ENCODE measurements at regions not wholly inside any gene's neighbourhood (a gene's known extent, or its start where the extent isn't known, plus 50 kb on each side); places are given as distances from the start of the nearest gene placed in this dataset.

DNA sequence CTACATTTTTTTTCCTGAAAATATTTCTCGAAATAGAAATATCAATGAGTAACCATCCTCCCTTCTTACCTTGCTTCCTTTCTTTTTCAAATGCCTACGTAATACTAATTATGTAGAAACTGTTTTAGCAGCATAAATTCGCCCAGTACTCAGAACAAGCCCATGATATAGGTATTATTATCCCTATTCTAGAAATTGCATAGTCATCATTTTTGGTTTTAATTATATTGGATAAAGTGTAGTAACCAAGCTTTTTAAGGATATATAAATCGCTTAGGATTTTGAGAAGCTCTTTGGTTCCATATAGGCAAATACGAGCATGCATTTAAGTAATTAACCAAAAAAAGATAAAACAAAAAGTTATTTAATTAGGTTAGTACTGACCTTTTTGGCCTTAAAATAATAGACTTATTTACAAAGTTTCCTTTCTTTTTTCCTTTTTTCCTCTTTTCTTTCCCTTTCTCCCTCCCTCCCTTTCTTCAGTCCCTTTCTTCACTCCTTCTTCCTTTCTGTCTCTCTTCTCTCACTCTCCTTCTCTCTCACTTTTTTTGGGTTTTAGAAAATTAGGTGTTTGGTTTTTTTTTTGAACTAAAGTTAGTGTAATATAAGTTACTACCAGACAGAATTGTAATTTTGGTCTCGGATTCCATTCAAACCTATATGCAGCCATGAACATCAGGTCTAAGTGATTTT is 457.7 kb downstream of the RFPL4B start:
- Mint-ChIP-seq H3K27ac (no peak overlapping the region), H3K4me3 (no peak overlapping the region), H3K9me3 (peaks cover 0 to 4% (median 0%) of the 10 kb centered on the region in 3 donors), H3K36me3 (no peaks in the 10 kb centered on the region), H3K27me3 (no peaks in the 10 kb centered on the region), H3K4me1 (no peaks in the 10 kb centered on the region)
- CTCF ChIA-PET: no interaction called here
- no peak for DNase-seq
- H3K4me3 ChIP-seq (ENCODE audit: control insufficient read depth in 1 of 2, extremely low read depth in 1 of 2, low read length in 1 of 2): no peak overlapping the region
- H3K9me3 ChIP-seq: no peaks in the 10 kb centered on the region
- H3K36me3 ChIP-seq (ENCODE audit: control insufficient read depth in 2 of 2, extremely low read depth in 1 of 2, insufficient read depth in 1 of 2, low read length in 1 of 2): no peaks in the 10 kb centered on the region
- POLR2A ChIA-PET: no interaction called here
- no peaks in the 10 kb centered on the region for H3K4me1 ChIP-seq (ENCODE audit: control insufficient read depth in 1 of 2, extremely low read depth in 1 of 2, insufficient read depth in 2 of 2, low read length in 2 of 2)
- no CpG with 5 or more reads among the region's 6 CpGs for WGBS (ENCODE audit: insufficient coverage)
- ATAC-seq (replicated peaks in 1 of 4): no peak
- no peak overlapping the region for H3K27ac ChIP-seq (ENCODE audit: low read length)
- H3K27me3 ChIP-seq (replicated peaks in 1 of 2; ENCODE audit: control insufficient read depth in 2 of 2, extremely low read depth in 1 of 2, insufficient read depth in 2 of 2, low read length in 1 of 2): no peaks in the 10 kb centered on the region

GRCh38 chr6:112806163-112806865 is 459.2 kb downstream of the RFPL4B start:
- Histone ChIP-seq H3K27me3 (replicated peaks in 1 of 2; ENCODE audit: control insufficient read depth in 2 of 2, extremely low read depth in 1 of 2, insufficient read depth in 2 of 2, low read length in 1 of 2) (no peaks in the 10 kb centered on the region), H3K36me3 (ENCODE audit: control insufficient read depth in 2 of 2, extremely low read depth in 1 of 2, insufficient read depth in 1 of 2, low read length in 1 of 2) (no peaks in the 10 kb centered on the region), H3K9me3 (no peaks in the 10 kb centered on the region), H3K4me1 (ENCODE audit: control insufficient read depth in 1 of 2, extremely low read depth in 1 of 2, insufficient read depth in 2 of 2, low read length in 2 of 2) (no peaks in the 10 kb centered on the region), H3K27ac (ENCODE audit: low read length) (no peak overlapping the region), H3K4me3 (ENCODE audit: control insufficient read depth in 1 of 2, extremely low read depth in 1 of 2, low read length in 1 of 2) (no peak overlapping the region)
- ChIA-PET CTCF (no interaction called here), POLR2A (no interaction called here)
- no CpG with 5 or more reads among the region's 4 CpGs for WGBS (ENCODE audit: insufficient coverage)
- no peak overlapping the region for H3K4me3 Mint-ChIP-seq
- H3K27ac Mint-ChIP-seq: no peak overlapping the region
- peaks cover 0 to 7% (median 2%) of the 10 kb centered on the region in 3 donors for H3K9me3 Mint-ChIP-seq
- no peaks in the 10 kb centered on the region for H3K27me3 Mint-ChIP-seq
- no peaks in the 10 kb centered on the region for H3K36me3 Mint-ChIP-seq
- no peak for DNase-seq
- H3K4me1 Mint-ChIP-seq: no peaks in the 10 kb centered on the region
- no peak for ATAC-seq (replicated peaks in 1 of 4)

DNA sequence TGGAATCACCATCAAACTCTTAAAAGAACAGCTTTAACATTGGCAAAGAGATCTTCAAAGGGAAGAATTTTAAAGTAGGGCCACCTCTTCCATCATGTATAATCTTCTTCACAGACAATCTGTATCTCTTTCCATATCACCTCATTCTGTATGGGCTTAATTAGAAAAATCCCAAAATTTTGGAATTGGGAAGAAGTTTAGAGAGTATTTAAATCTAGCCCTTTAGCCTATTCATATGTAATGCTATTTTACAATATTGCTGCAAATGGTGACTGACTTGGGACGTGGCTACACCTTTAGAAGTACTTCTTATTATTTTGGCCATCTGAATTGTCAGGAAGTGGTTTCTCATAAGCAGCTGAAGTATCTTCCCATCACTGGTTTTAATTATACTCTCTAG is 474.3 kb downstream of the RFPL4B start:
- ATAC-seq (replicated peaks in 1 of 4): no peak
- Mint-ChIP-seq H3K36me3 (no peaks in the 10 kb centered on the region), H3K4me1 (no peaks in the 10 kb centered on the region), H3K9me3 (peaks cover 0 to 9% (median 7%) of the 10 kb centered on the region in 3 donors), H3K27me3 (no peaks in the 10 kb centered on the region), H3K4me3 (no peak overlapping the region), H3K27ac (no peak overlapping the region)
- H3K36me3 ChIP-seq (ENCODE audit: control insufficient read depth in 2 of 2, extremely low read depth in 1 of 2, insufficient read depth in 1 of 2, low read length in 1 of 2): no peaks in the 10 kb centered on the region
- H3K27me3 ChIP-seq (replicated peaks in 1 of 2; ENCODE audit: control insufficient read depth in 2 of 2, extremely low read depth in 1 of 2, insufficient read depth in 2 of 2, low read length in 1 of 2): no peaks in the 10 kb centered on the region
- no peaks in the 10 kb centered on the region for H3K4me1 ChIP-seq (ENCODE audit: control insufficient read depth in 1 of 2, extremely low read depth in 1 of 2, insufficient read depth in 2 of 2, low read length in 2 of 2)
- no peak overlapping the region for H3K4me3 ChIP-seq (ENCODE audit: control insufficient read depth in 1 of 2, extremely low read depth in 1 of 2, low read length in 1 of 2)
- no CpG with 5 or more reads among the region's 1 CpG for WGBS (ENCODE audit: insufficient coverage)
- DNase-seq: no peak
- H3K27ac ChIP-seq (ENCODE audit: low read length): no peak overlapping the region
- CTCF ChIA-PET: no interaction called here
- H3K9me3 ChIP-seq: no peaks in the 10 kb centered on the region
- POLR2A ChIA-PET: no interaction called here

- H3K27ac Mint-ChIP-seq: no peak overlapping the region
- no peaks in the 10 kb centered on the region for H3K36me3 Mint-ChIP-seq
- no peaks in the 10 kb centered on the region for H3K27me3 ChIP-seq (replicated peaks in 1 of 2; ENCODE audit: control insufficient read depth in 2 of 2, extremely low read depth in 1 of 2, insufficient read depth in 2 of 2, low read length in 1 of 2)
- ATAC-seq (replicated peaks in 1 of 4) (no peak), DNase-seq (no peak)
- no peaks in the 10 kb centered on the region for H3K4me1 Mint-ChIP-seq
- H3K4me1 ChIP-seq (ENCODE audit: control insufficient read depth in 1 of 2, extremely low read depth in 1 of 2, insufficient read depth in 2 of 2, low read length in 2 of 2): no peaks in the 10 kb centered on the region
- H3K9me3 Mint-ChIP-seq: peaks cover 0 to 9% (median 7%) of the 10 kb centered on the region in 3 donors
- ChIA-PET CTCF (no interaction called here), POLR2A (no interaction called here)
- no peak overlapping the region for H3K4me3 Mint-ChIP-seq
- 79% methylated on average over 2 of the region's 2 CpGs for WGBS (ENCODE audit: insufficient coverage)
- H3K27ac ChIP-seq (ENCODE audit: low read length): no peak overlapping the region
- H3K36me3 ChIP-seq (ENCODE audit: control insufficient read depth in 2 of 2, extremely low read depth in 1 of 2, insufficient read depth in 1 of 2, low read length in 1 of 2): no peaks in the 10 kb centered on the region
- H3K4me3 ChIP-seq (ENCODE audit: control insufficient read depth in 1 of 2, extremely low read depth in 1 of 2, low read length in 1 of 2): no peak overlapping the region
- no peaks in the 10 kb centered on the region for H3K27me3 Mint-ChIP-seq
- no peaks in the 10 kb centered on the region for H3K9me3 ChIP-seq
Observed at GRCh38 chr6:112822769-112823168, 475.6 kb downstream of the RFPL4B start.

GRCh38 chr6:112827793-112828192 is 480.7 kb downstream of the RFPL4B start:
- CTCF ChIA-PET: no interaction called here
- Mint-ChIP-seq H3K9me3 (peaks cover 0 to 5% (median 0%) of the 10 kb centered on the region in 3 donors), H3K27me3 (no peaks in the 10 kb centered on the region), H3K4me3 (no peak overlapping the region), H3K27ac (no peak overlapping the region), H3K4me1 (no peaks in the 10 kb centered on the region), H3K36me3 (no peaks in the 10 kb centered on the region)
- Histone ChIP-seq H3K4me3 (ENCODE audit: control insufficient read depth in 1 of 2, extremely low read depth in 1 of 2, low read length in 1 of 2) (no peak overlapping the region), H3K4me1 (ENCODE audit: control insufficient read depth in 1 of 2, extremely low read depth in 1 of 2, insufficient read depth in 2 of 2, low read length in 2 of 2) (no peaks in the 10 kb centered on the region), H3K27me3 (replicated peaks in 1 of 2; ENCODE audit: control insufficient read depth in 2 of 2, extremely low read depth in 1 of 2, insufficient read depth in 2 of 2, low read length in 1 of 2) (no peaks in the 10 kb centered on the region), H3K9me3 (no peaks in the 10 kb centered on the region), H3K27ac (ENCODE audit: low read length) (no peak overlapping the region), H3K36me3 (ENCODE audit: control insufficient read depth in 2 of 2, extremely low read depth in 1 of 2, insufficient read depth in 1 of 2, low read length in 1 of 2) (no peaks in the 10 kb centered on the region)
- ATAC-seq (replicated peaks in 1 of 4) (no peak), DNase-seq (no peak)
- POLR2A ChIA-PET: no interaction called here
- no CpG with 5 or more reads among the region's 2 CpGs for WGBS (ENCODE audit: insufficient coverage)

- H3K4me1 Mint-ChIP-seq: no peaks in the 10 kb centered on the region
- DNase-seq (no peak), ATAC-seq (replicated peaks in 1 of 4) (no peak)
- Histone ChIP-seq H3K36me3 (ENCODE audit: control insufficient read depth in 2 of 2, extremely low read depth in 1 of 2, insufficient read depth in 1 of 2, low read length in 1 of 2) (no peaks in the 10 kb centered on the region), H3K27ac (ENCODE audit: low read length) (no peak overlapping the region), H3K9me3 (no peaks in the 10 kb centered on the region), H3K27me3 (replicated peaks in 1 of 2; ENCODE audit: control insufficient read depth in 2 of 2, extremely low read depth in 1 of 2, insufficient read depth in 2 of 2, low read length in 1 of 2) (no peaks in the 10 kb centered on the region), H3K4me1 (ENCODE audit: control insufficient read depth in 1 of 2, extremely low read depth in 1 of 2, insufficient read depth in 2 of 2, low read length in 2 of 2) (no peaks in the 10 kb centered on the region), H3K4me3 (ENCODE audit: control insufficient read depth in 1 of 2, extremely low read depth in 1 of 2, low read length in 1 of 2) (no peak overlapping the region)
- no peak overlapping the region for H3K4me3 Mint-ChIP-seq
- ChIA-PET POLR2A (no interaction called here), CTCF (no interaction called here)
- H3K9me3 Mint-ChIP-seq: no peaks in the 10 kb centered on the region
- WGBS (ENCODE audit: insufficient coverage): no CpG with 5 or more reads among the region's 1 CpG
- no peaks in the 10 kb centered on the region for H3K36me3 Mint-ChIP-seq
- H3K27ac Mint-ChIP-seq: no peak overlapping the region
- H3K27me3 Mint-ChIP-seq: no peaks in the 10 kb centered on the region
Observed at GRCh38 chr6:112831022-112831421, 483.9 kb downstream of the RFPL4B start.
